Astrocyte (in vitro differentiated cells and primary cell): ENCODE measurements at regions not wholly inside any gene's neighbourhood (a gene's known extent, or its start where the extent isn't known, plus 50 kb on each side); places are given as distances from the start of the nearest gene placed in this dataset.
A peak's percentile ranks its signal among the peaks of the same experiment; 100 is the strongest.

Experiments
- DNase-seq: peaks from one replicate; pipeline ENCODE4 v3.0.0-alpha.2; 2010; ENCODE audit warnings: low read depth
- FAIRE-seq: peaks from 2 replicates; lab custom pipeline; 2011; peaks lifted over from hg19 to GRCh38; lab: Jason Lieb, UNC
- H2AFZ ChIP-seq: 2 replicates; pipeline ENCODE4 v1.6.0; 2012; ENCODE audit warnings: low read depth, low read length, inconsistent platforms
- H3K27ac ChIP-seq: 2 replicates; pipeline ENCODE4 v1.5.1; 2011; ENCODE audit warnings: low read depth, low read length, inconsistent platforms
- H3K27me3 ChIP-seq: 2 replicates; pipeline ENCODE4 v1.6.0; 2011; ENCODE audit warnings: low read length, inconsistent platforms; ENCODE audit not compliant: insufficient read depth
- H3K36me3 ChIP-seq: 2 replicates; pipeline ENCODE4 v1.5.1; 2011; ENCODE audit warnings: low read length, inconsistent platforms; ENCODE audit not compliant: insufficient read depth
- H3K4me1 ChIP-seq: 2 replicates; pipeline ENCODE4 v1.5.1; 2011; ENCODE audit warnings: low read length, inconsistent platforms; ENCODE audit not compliant: insufficient read depth
- H3K4me2 ChIP-seq: 2 replicates; pipeline ENCODE4 v1.6.0; 2012; ENCODE audit warnings: low read length, inconsistent platforms
- H3K4me3 ChIP-seq: 2 replicates; pipeline ENCODE4 v1.5.1; 2011; ENCODE audit warnings: low read depth, mild to moderate bottlenecking, low read length, inconsistent platforms; ENCODE audit not compliant: insufficient read depth
- H3K79me2 ChIP-seq: 2 replicates; pipeline ENCODE4 v1.6.0; 2012; ENCODE audit warnings: mild to moderate bottlenecking, low read length, inconsistent platforms; ENCODE audit not compliant: insufficient read depth
- H3K9ac ChIP-seq: 2 replicates; pipeline ENCODE4 v1.6.0; 2012; ENCODE audit warnings: mild to moderate bottlenecking, low read length, inconsistent platforms
- H3K9me3 ChIP-seq: 2 replicates; pipeline ENCODE4 v1.5.1; 2012; ENCODE audit warnings: low read depth, mild to moderate bottlenecking, low read length, inconsistent platforms; ENCODE audit not compliant: insufficient read depth
- H4K20me1 ChIP-seq: 2 replicates; pipeline ENCODE4 v1.6.0; 2012; ENCODE audit warnings: low read length, inconsistent platforms; ENCODE audit not compliant: insufficient read depth
- H3K27ac Mint-ChIP-seq: one replicate; pipeline ENCODE4 v1.8.0; 2021; ENCODE audit warnings: mild to moderate bottlenecking, mixed read lengths; ENCODE audit not compliant: unreplicated experiment
- H3K27me3 Mint-ChIP-seq: one replicate; pipeline ENCODE4 v1.8.0; 2021; ENCODE audit warnings: low read depth, mixed read lengths; ENCODE audit not compliant: unreplicated experiment
- H3K36me3 Mint-ChIP-seq: one replicate; pipeline ENCODE4 v1.8.0; 2021; ENCODE audit warnings: low read depth, mixed read lengths; ENCODE audit not compliant: unreplicated experiment
- H3K4me1 Mint-ChIP-seq: one replicate; pipeline ENCODE4 v1.8.0; 2021; ENCODE audit warnings: low read depth, mixed read lengths; ENCODE audit not compliant: unreplicated experiment
- H3K4me3 Mint-ChIP-seq: one replicate; pipeline ENCODE4 v1.8.0; 2021; ENCODE audit warnings: mild to moderate bottlenecking, moderate library complexity, mixed read lengths; ENCODE audit not compliant: unreplicated experiment
- H3K9me3 Mint-ChIP-seq: one replicate; pipeline ENCODE4 v1.8.0; 2021; ENCODE audit warnings: mild to moderate bottlenecking, mixed read lengths; ENCODE audit not compliant: unreplicated experiment
- CTCF ChIP-seq: IDR thresholded peaks from 2 replicates; pipeline ENCODE4 v1.5.1; 2011; ENCODE audit warnings: low read depth, mild to moderate bottlenecking, inconsistent platforms, low read length, moderate library complexity; ENCODE audit not compliant: insufficient read depth
- EZH2 ChIP-seq: IDR thresholded peaks from 2 replicates; pipeline ENCODE4 v1.6.1; 2012; ENCODE audit warnings: mild to moderate bottlenecking, low read length, inconsistent platforms; ENCODE audit not compliant: insufficient read depth

GRCh38 chr9:105052346-105052745 is 124.4 kb upstream of the ABCA1 start:
- peaks cover 44% of the 10 kb centered on the region for H3K4me1 Mint-ChIP-seq
- peak overlapping the region; percentile 87 for H3K27ac Mint-ChIP-seq
- no peak overlapping the region for H3K9ac ChIP-seq
- H3K9me3 ChIP-seq = no peaks in the 10 kb centered on the region
- TF ChIP-seq EZH2 (no peak), CTCF (no peak)
- H3K4me3 Mint-ChIP-seq = no peak overlapping the region
- H3K4me3 ChIP-seq = no peak overlapping the region
- H3K27me3 Mint-ChIP-seq = no peaks in the 10 kb centered on the region
- no peaks in the 10 kb centered on the region for H3K36me3 ChIP-seq
- H3K27me3 ChIP-seq = no peaks in the 10 kb centered on the region
- no peaks in the 10 kb centered on the region for H4K20me1 ChIP-seq
- peaks cover 18% of the 10 kb centered on the region for H3K4me1 ChIP-seq
- H3K4me2 ChIP-seq = no peak overlapping the region
- FAIRE-seq (no peak), DNase-seq (no peak)
- peaks cover 8% of the 10 kb centered on the region for H3K9me3 Mint-ChIP-seq
- H3K79me2 ChIP-seq = no peaks in the 10 kb centered on the region
- no peak overlapping the region for H2AFZ ChIP-seq
- peak overlapping the region; percentile 80 for H3K27ac ChIP-seq
- H3K36me3 Mint-ChIP-seq = peaks cover 5% of the 10 kb centered on the region

GRCh38 chr9:105053209-105053652 is 125.3 kb upstream of the ABCA1 start:
- peaks cover 18% of the 10 kb centered on the region for H3K4me1 ChIP-seq
- FAIRE-seq (peak; percentile 86), DNase-seq (peak; percentile 92)
- no peak for TF ChIP-seq EZH2
- no peak for TF ChIP-seq CTCF
- no peak overlapping the region for H2AFZ ChIP-seq
- no peaks in the 10 kb centered on the region for H3K36me3 ChIP-seq
- Mint-ChIP-seq H3K27me3 (no peaks in the 10 kb centered on the region), H3K36me3 (peaks cover 5% of the 10 kb centered on the region), H3K4me3 (peak overlapping the region; percentile 2), H3K4me1 (peaks cover 40% of the 10 kb centered on the region), H3K9me3 (peaks cover 8% of the 10 kb centered on the region), H3K27ac (peak overlapping the region; percentile 87)
- no peaks in the 10 kb centered on the region for H3K79me2 ChIP-seq
- peak overlapping the region; percentile 80 for H3K27ac ChIP-seq
- peak overlapping the region; percentile 34 for H3K4me2 ChIP-seq
- no peak overlapping the region for H3K4me3 ChIP-seq
- no peaks in the 10 kb centered on the region for H4K20me1 ChIP-seq
- H3K9me3 ChIP-seq = no peaks in the 10 kb centered on the region
- H3K9ac ChIP-seq = peak overlapping the region; percentile 32
- H3K27me3 ChIP-seq = no peaks in the 10 kb centered on the region

- Histone ChIP-seq H3K4me2 (peak overlapping the region; percentile 14), H2AFZ (no peak overlapping the region), H3K79me2 (no peaks in the 10 kb centered on the region), H4K20me1 (no peaks in the 10 kb centered on the region), H3K4me1 (peaks cover 18% of the 10 kb centered on the region), H3K36me3 (no peaks in the 10 kb centered on the region), H3K4me3 (no peak overlapping the region), H3K27ac (peak overlapping the region; percentile 80), H3K27me3 (no peaks in the 10 kb centered on the region), H3K9me3 (no peaks in the 10 kb centered on the region), H3K9ac (peak overlapping the region; percentile 32)
- Mint-ChIP-seq H3K27ac (peak overlapping the region; percentile 87), H3K36me3 (peaks cover 7% of the 10 kb centered on the region), H3K4me1 (peaks cover 43% of the 10 kb centered on the region), H3K4me3 (no peak overlapping the region), H3K9me3 (peaks cover 8% of the 10 kb centered on the region), H3K27me3 (peaks cover 1% of the 10 kb centered on the region)
- DNase-seq = peak; percentile 77
- TF ChIP-seq CTCF (no peak), EZH2 (no peak)
- no peak for FAIRE-seq
Observed at GRCh38 chr9:105054491-105054890, 126.5 kb upstream of the ABCA1 start.
